Activated CD8-positive, alpha-beta T cell treated with anti-CD3 and anti-CD28 coated beads, Interleukin-2, amount 10 ng/mL, durations not matched to agents 7 days and 5 days (primary cell): ENCODE measurements at regions not wholly inside any gene's neighbourhood (a gene's known extent, or its start where the extent isn't known, plus 50 kb on each side); places are given as distances from the start of the nearest gene placed in this dataset.
"Not testable (repeated sequence)": the region's sequence is repeated elsewhere in the genome, so short reads cannot be mapped to it uniquely, and the experiment has no call there.

ENCODE experiments used
- ATAC-seq: fragments of 150-1000 bp; cut with Tn5 transposase; one replicate; pipeline ENCODE4 v1.10.0; 2021; ENCODE audit warnings: moderate library complexity
- CTCF ChIA-PET: fragments of 350-600 bp; sonication (Branson Sonifier 250); formaldehyde crosslinking; loops from one replicate; lab custom pipeline; 2021; ENCODE audit warnings: antibody characterized with exemption; lab: Charles Lee
- POLR2A ChIA-PET: fragments of 350-600 bp; sonication (Branson Sonifier 250); formaldehyde crosslinking; loops from one replicate; lab custom pipeline; 2021; ENCODE audit warnings: antibody characterized with exemption; lab: Charles Lee
- DNase-seq: peaks from one replicate; pipeline ENCODE4 v3.0.0-alpha.2; 2020
- H3K27ac Mint-ChIP-seq: one replicate; pipeline ENCODE4 v1.8.0; 2021; ENCODE audit warnings: mild to moderate bottlenecking, mixed read lengths
- H3K27me3 Mint-ChIP-seq: one replicate; pipeline ENCODE4 v1.8.0; 2021; ENCODE audit warnings: low read depth, mixed read lengths
- H3K36me3 Mint-ChIP-seq: one replicate; pipeline ENCODE4 v1.8.0; 2021; ENCODE audit warnings: low read depth, mixed read lengths
- H3K4me1 Mint-ChIP-seq: one replicate; pipeline ENCODE4 v1.8.0; 2021; ENCODE audit warnings: low read depth, mixed read lengths
- H3K4me3 Mint-ChIP-seq: one replicate; pipeline ENCODE4 v1.8.0; 2021; ENCODE audit warnings: mild to moderate bottlenecking, mixed read lengths
- H3K9me3 Mint-ChIP-seq: one replicate; pipeline ENCODE4 v1.8.0; 2022; ENCODE audit warnings: mixed read lengths; ENCODE audit not compliant: insufficient read depth

DNA sequence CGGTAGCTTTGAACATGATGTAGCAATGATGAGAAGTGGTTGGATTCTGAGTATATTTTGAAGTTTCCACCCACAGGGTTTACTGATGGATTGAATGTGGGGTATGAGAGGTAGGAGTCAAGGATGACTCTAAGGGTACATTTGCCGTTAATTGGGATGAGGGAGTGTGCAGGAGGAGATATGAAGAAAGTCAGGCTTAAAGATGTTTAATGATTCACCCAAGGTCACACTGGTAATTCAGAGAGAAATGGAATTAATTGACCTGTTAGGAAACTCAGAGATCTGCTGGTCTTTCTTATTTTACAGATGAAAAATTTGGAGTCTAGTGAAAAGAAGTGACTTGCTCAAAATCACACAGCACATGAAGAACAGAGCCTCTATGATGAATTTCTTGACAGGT, 390.7 kb downstream of the GBA3 start:
- Mint-ChIP-seq H3K4me1 (no peaks in the 10 kb centered on the region), H3K27ac (no peak overlapping the region), H3K9me3 (peaks cover 12% of the 10 kb centered on the region), H3K27me3 (no peaks in the 10 kb centered on the region), H3K4me3 (no peak overlapping the region), H3K36me3 (no peaks in the 10 kb centered on the region)
- ChIA-PET CTCF (no interaction called here), POLR2A (no interaction called here)
- DNase-seq (no peak), ATAC-seq (no peak)

DNA sequence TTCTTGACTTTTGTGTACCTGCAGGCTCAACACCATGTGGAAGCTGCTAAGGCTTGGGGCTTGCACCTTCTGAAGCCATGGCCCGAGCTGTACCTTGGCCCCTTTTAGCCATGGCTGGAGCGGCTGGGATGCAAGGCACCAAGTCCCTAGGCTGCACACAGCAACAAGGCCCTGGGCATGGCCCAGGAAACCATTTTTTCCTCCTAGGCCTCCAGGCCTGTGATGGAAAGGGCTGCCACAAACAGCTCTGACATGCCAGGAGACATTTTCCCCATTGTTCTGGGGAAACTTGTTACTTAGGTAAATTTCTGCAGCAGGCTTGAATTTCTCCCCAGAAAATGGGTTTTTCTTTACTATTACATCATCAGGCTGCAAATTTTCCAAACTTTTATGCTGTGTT, 387.4 kb downstream of the GBA3 start:
- H3K4me3 Mint-ChIP-seq, H3K27ac Mint-ChIP-seq, DNase-seq, H3K27me3 Mint-ChIP-seq, ATAC-seq, POLR2A ChIA-PET, H3K4me1 Mint-ChIP-seq, H3K36me3 Mint-ChIP-seq, CTCF ChIA-PET: not testable (repeated sequence)
- H3K9me3 Mint-ChIP-seq = peaks cover 16% of the 10 kb centered on the region

DNA sequence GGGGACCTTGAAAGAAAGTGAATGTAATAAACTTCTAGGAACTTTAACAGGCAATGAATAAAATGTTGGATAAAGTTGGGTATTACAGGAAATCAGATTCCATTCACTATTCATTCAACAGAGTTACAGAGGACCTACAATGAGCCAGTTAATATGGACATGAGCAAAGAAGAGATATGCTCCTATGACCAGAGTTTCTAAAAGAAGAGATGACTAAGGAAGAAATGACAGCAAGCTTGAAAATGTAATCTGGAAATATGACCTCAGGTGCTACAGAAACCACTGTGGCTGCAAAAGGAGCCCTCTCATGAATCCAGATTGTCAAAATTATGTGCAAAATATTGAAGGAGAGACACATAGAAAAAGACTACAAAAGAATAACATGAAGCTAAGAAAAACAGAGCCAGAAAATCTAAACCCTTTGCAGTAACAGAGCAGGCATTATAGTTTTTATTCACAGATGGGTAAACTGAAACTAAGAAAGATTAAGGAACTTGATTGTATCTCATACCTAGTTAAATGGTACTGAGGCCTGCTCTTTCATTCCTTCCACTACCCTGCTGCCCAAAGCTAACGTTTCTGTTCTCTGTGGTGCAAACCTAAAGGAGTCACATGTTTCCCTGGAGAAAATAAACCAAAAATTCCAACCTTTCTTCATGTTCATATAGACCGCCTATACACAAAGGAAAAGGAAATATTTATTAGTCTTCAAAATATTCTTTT, 378.3 kb downstream of the GBA3 start:
- ATAC-seq (no peak), DNase-seq (no peak)
- Mint-ChIP-seq H3K27me3 (no peaks in the 10 kb centered on the region), H3K4me1 (no peaks in the 10 kb centered on the region), H3K4me3 (no peak overlapping the region), H3K27ac (no peak overlapping the region), H3K9me3 (no peaks in the 10 kb centered on the region), H3K36me3 (no peaks in the 10 kb centered on the region)
- ChIA-PET CTCF (no interaction called here), POLR2A (no interaction called here)

DNA sequence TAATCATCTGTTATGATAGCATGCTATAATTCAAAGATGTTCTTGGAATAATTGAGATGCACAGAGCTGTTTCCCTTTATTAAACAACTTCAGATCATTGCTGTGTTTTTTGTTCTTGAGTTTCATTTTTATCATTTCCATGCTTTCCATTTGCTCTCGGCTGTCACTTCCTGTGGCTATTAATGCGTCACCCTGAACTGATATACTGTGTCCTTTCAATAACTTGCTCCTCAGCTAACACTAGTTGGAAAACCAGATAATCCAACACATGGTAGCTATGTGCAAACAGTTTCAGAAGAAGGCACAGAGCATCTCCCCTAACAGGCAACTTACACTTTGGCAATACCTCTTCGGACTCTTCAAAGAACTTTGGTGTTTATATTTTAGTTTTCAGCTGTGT, 376.0 kb downstream of the GBA3 start:
- H3K4me1 Mint-ChIP-seq = no peaks in the 10 kb centered on the region
- CTCF ChIA-PET = no interaction called here
- no peak overlapping the region for H3K27ac Mint-ChIP-seq
- DNase-seq (no peak), ATAC-seq (no peak)
- no peaks in the 10 kb centered on the region for H3K36me3 Mint-ChIP-seq
- H3K4me3 Mint-ChIP-seq = no peak overlapping the region
- H3K9me3 Mint-ChIP-seq = no peaks in the 10 kb centered on the region
- H3K27me3 Mint-ChIP-seq = no peaks in the 10 kb centered on the region
- POLR2A ChIA-PET = no interaction called here

DNA sequence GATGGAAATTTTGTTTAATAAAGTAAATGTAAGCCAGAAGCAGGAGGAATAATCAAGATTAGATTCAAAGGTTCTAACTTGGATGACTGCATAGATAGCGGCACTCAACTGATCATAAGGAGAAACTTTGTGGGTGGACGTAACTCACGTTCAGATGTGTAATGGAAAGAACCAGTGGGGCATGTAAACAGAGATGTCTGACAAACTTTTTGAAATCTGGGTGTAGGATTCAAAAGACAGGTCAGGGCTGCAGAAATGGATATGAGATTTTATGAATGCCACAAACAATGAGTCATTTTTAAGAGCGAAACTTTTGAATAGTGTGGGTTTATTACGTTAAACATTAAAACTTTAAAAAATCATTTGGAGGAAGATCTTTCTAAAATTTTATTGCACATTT, 375.6 kb downstream of the GBA3 start:
- Mint-ChIP-seq H3K4me3 (no peak overlapping the region), H3K4me1 (no peaks in the 10 kb centered on the region), H3K27ac (no peak overlapping the region), H3K36me3 (no peaks in the 10 kb centered on the region), H3K27me3 (no peaks in the 10 kb centered on the region), H3K9me3 (no peaks in the 10 kb centered on the region)
- CTCF ChIA-PET = no interaction called here
- no peak for ATAC-seq
- no peak for DNase-seq
- POLR2A ChIA-PET = no interaction called here

DNA sequence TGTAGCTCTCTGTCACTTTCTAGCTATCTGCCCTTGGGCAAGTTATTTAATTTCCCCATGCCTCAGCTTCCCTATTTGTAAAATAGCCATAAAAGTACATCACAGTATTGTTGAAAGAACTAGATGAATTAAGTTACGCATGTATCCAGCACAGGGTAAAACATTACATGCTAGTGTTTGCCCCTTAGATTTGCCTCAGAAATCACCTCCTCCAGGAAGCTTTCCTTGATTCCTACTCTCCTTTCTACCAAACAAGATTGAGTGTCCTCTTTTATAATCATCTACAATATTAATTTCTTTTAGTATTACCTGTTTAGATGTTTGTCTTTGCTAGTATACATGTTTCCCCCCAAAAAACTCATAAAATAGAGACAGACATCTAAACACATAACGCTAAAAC, 369.5 kb downstream of the GBA3 start:
- ChIA-PET POLR2A (no interaction called here), CTCF (no interaction called here)
- DNase-seq (no peak), ATAC-seq (no peak)
- H3K9me3 Mint-ChIP-seq = no peaks in the 10 kb centered on the region
- no peaks in the 10 kb centered on the region for H3K36me3 Mint-ChIP-seq
- H3K4me3 Mint-ChIP-seq = no peak overlapping the region
- H3K27me3 Mint-ChIP-seq = no peaks in the 10 kb centered on the region
- no peak overlapping the region for H3K27ac Mint-ChIP-seq
- H3K4me1 Mint-ChIP-seq = no peaks in the 10 kb centered on the region

DNA sequence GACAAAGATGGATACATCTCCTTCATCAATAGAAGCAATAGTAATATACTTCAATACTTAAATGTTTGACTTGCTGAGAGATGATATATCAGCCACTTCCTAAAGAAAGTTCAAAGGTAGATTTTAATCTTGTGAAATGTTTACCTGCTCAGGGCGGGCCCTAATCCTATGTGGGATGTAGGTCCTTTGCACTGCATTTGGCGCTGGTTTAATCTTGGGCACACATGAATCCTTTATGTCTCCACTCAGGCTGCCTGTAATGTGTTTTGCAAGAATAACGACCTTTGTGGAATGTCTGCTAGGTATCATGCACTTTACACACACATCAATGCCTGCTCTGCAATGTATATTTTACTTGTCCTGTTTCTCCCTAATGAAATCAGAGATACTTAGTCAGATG, 368.7 kb downstream of the GBA3 start:
- no peaks in the 10 kb centered on the region for H3K27me3 Mint-ChIP-seq
- ChIA-PET POLR2A (no interaction called here), CTCF (no interaction called here)
- H3K36me3 Mint-ChIP-seq = no peaks in the 10 kb centered on the region
- H3K4me1 Mint-ChIP-seq = no peaks in the 10 kb centered on the region
- H3K27ac Mint-ChIP-seq = no peak overlapping the region
- no peaks in the 10 kb centered on the region for H3K9me3 Mint-ChIP-seq
- ATAC-seq (no peak), DNase-seq (no peak)
- H3K4me3 Mint-ChIP-seq = no peak overlapping the region

DNA sequence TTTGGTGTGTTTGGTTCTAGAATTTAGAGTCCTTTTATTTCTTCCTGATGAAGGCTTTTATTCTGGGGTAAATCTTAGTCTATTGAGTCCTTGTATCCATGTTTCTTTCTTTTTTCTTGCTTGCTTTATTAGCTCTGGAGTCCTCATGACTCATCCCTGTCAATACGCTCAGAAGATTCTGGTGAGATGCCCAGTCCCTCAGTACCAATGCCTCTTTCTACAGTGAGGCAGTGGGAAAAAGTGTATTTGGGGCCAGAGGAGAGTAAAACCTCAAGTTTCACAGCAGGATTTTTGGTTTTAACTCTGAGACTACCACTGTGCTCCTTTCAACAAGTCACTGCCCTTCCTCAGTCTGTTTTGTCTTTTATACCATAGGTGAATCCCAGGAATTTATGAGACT, 368.0 kb downstream of the GBA3 start:
- Mint-ChIP-seq H3K27ac (no peak overlapping the region), H3K4me1 (no peaks in the 10 kb centered on the region)

DNA sequence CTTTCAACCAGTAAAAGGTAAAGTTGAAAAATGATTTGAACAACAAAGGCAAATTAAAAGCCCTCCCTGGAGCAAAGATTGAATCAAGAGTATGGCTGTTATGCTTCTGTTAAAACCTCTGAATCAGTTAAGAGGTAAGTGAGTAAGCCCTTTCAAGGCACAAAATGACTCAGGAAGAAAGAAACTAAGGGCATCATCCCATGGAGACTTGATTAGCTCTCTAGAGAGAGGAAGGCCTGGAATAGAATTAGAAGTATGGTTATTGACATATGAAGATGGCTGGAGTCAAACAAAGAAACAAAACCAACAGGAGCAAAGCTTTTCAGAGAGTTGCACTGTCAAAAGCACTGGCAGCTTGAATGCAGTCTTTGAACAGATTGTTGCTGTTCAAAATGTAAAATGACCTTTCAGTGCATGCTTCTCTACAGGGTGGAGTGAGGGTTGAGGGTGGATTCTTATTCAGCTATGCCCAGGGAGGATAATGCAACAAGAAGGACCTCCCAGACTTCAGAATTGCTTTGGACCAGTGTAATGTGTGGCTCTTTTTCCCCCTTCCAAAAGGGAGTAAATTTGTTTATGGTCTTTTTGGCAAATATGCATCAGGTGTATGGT, 365.5 kb downstream of the GBA3 start:
- POLR2A ChIA-PET = no interaction called here
- CTCF ChIA-PET = no interaction called here
- ATAC-seq (no peak), DNase-seq (no peak)
- Mint-ChIP-seq H3K27me3 (no peaks in the 10 kb centered on the region), H3K4me3 (no peak overlapping the region), H3K9me3 (no peaks in the 10 kb centered on the region), H3K27ac (no peak overlapping the region), H3K4me1 (no peaks in the 10 kb centered on the region), H3K36me3 (no peaks in the 10 kb centered on the region)

More for the DNA sequence above, 368.0 kb downstream of the GBA3 start:
- Mint-ChIP-seq H3K9me3 (no peaks in the 10 kb centered on the region), H3K4me3 (no peak overlapping the region), H3K27me3 (no peaks in the 10 kb centered on the region), H3K36me3 (no peaks in the 10 kb centered on the region)
- DNase-seq = no peak
- POLR2A ChIA-PET = no interaction called here
- CTCF ChIA-PET = no interaction called here
- ATAC-seq = no peak

DNA sequence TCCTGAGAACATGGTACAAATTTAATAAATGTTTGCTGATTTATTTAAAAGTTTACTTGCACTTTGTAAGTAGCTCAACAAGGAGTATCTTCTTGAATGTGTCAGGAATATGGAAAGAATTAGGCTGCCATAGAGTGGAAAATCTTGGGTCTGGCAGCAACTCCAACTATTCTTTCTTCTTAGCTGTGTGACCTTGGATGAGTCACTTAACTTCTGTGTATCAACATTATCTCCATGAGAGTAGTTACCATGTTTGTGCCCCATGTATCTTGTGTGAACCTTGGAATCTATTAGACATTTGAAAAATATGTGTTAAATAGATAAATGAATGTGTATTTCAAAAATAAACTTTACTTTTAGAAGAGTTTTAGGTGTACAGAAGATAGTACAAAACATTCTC, 348.8 kb downstream of the GBA3 start:
- ChIA-PET CTCF (no interaction called here), POLR2A (no interaction called here)
- no peak for ATAC-seq
- no peaks in the 10 kb centered on the region for H3K4me1 Mint-ChIP-seq
- H3K27ac Mint-ChIP-seq = no peak overlapping the region
- H3K9me3 Mint-ChIP-seq = no peaks in the 10 kb centered on the region
- H3K4me3 Mint-ChIP-seq = no peak overlapping the region
- no peak for DNase-seq
- no peaks in the 10 kb centered on the region for H3K27me3 Mint-ChIP-seq
- H3K36me3 Mint-ChIP-seq = no peaks in the 10 kb centered on the region

DNA sequence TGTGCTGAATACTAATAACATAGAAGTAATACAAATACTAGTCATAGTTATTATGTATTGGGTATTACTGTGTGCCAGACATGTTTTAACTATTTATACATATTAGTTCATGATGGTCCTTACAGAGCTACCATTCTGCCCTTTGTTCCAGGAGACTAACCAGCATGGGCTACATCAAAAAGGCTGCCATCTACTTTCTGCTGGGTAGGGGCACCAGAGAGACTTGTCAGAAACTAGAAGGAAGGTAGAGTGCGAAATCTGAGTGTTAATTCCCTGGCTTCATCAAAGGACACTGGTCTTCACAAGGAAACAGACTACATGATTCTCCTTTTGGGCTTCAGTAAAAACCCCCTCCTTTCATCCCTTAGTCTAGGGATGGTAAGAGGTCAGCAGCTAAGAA, 347.8 kb downstream of the GBA3 start:
- CTCF ChIA-PET = no interaction called here

DNA sequence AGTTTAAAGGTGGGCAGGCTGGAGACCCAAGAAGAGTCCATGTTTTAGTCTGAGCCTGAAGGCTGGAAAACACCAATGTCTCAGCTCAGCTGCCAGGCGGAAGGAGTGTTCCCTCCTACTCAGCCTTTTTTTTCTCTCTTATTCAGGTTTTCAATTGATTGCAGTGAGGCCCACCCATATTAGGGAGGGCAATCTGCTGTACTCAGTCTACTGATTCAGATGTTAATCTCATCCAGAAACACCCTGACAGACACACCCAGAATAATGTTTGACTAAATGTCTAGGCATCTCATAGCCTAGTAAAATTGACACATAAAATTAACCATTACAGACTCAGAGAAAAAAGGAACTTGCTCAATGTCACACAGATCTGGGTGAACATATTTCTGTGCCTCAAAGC, 347.1 kb downstream of the GBA3 start:
- Mint-ChIP-seq H3K27ac (no peak overlapping the region), H3K4me3 (no peak overlapping the region), H3K36me3 (no peaks in the 10 kb centered on the region), H3K9me3 (no peaks in the 10 kb centered on the region), H3K4me1 (no peaks in the 10 kb centered on the region), H3K27me3 (no peaks in the 10 kb centered on the region)
- CTCF ChIA-PET = no interaction called here
- POLR2A ChIA-PET = no interaction called here
- no peak for ATAC-seq
- DNase-seq = no peak

More for the DNA sequence above, 347.8 kb downstream of the GBA3 start:
- Mint-ChIP-seq H3K27me3 (no peaks in the 10 kb centered on the region), H3K27ac (no peak overlapping the region), H3K4me1 (no peaks in the 10 kb centered on the region), H3K9me3 (no peaks in the 10 kb centered on the region), H3K36me3 (no peaks in the 10 kb centered on the region), H3K4me3 (no peak overlapping the region)
- POLR2A ChIA-PET = no interaction called here
- ATAC-seq = no peak
- DNase-seq = no peak
